A549 (cell line): ENCODE measurements at regions not wholly inside any gene's neighbourhood (a gene's known extent, or its start where the extent isn't known, plus 50 kb on each side); places are given as distances from the start of the nearest gene placed in this dataset.

Experiments used
- BCL3 ChIP-seq: fragments of >200 bp; sonication (Bioruptor Twin); formaldehyde crosslinking; IDR thresholded peaks from 3 replicates; pipeline ENCODE4 v1.6.1; 2016
- CTCF ChIP-seq: fragments of >200 bp; sonication (Bioruptor Twin); formaldehyde crosslinking; IDR thresholded peaks from 3 replicates; pipeline ENCODE4 v1.5.1; 2016
- EP300 ChIP-seq, 2 experiments: fragments of >200 bp; sonication (Bioruptor Twin); formaldehyde crosslinking; IDR thresholded peaks; 2 replicates in 1 of 2; 3 replicates in 1 of 2; pipeline ENCODE4 v1.6.1; 2016 to 2017

GRCh38 chr16:49024016-49024415 lies 257.6 kb downstream of the CBLN1 start:
- TF ChIP-seq CTCF, result no peak
- no peak for TF ChIP-seq EP300 (IDR thresholded peaks at IDR 0.05)
- TF ChIP-seq BCL3, result no peak
